Inflammatory macrophage treated with lipopolysaccharide for 4 hours (primary cell): ENCODE measurements at regions not wholly inside any gene's neighbourhood (a gene's known extent, or its start where the extent isn't known, plus 50 kb on each side); places are given as distances from the start of the nearest gene placed in this dataset.

Source experiments
- DNase-seq: peaks from one replicate; pipeline ENCODE4 v3.0.0-alpha.2; 2020

DNA sequence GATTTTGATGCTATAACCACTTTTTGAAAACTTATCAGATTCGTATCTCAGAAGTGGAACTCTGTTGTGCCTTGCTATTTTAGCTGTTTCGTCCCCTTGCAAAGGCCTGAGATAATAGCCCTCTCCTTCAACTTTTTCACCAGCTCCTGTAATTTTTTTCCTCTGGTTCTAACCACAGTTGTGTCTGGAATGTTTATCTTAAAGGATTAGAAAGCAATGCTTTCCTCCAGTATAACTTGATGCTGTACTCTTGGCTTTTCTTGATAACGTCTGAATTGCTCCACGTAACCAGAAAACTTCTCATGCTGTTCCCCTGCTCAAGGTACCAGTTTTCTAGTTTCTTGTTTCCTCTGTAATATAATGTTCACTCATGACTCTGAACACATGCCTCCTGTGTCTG lies 209.4 kb downstream of the DTWD2 start:
- no peak for DNase-seq

DNA sequence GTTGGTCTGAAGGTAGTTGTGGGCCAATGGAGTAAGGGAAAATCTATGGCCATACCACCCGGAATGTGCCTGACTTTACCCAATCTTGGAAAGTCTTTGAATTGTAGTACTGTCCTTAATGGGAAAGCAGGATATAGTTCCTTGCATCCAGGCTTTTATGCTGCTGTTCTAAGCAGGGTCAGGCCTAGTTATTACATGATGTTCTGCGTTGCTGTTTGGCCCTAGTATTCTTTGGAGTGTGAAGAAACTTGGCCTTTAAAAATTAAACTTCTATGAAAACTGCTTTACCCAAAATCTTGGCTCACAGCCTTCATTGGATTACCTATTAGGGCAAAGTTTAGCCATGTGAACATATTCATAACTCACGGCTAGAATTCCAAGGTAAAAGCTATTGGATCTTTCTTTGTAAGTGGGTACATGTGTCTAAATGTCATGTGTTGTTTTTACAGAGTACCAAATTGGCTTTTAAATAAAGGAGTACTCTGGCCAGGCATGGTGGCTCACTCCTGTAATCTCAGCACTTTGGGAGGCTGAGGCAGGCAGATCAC lies 211.1 kb downstream of the DTWD2 start:
- no peak for DNase-seq

DNA sequence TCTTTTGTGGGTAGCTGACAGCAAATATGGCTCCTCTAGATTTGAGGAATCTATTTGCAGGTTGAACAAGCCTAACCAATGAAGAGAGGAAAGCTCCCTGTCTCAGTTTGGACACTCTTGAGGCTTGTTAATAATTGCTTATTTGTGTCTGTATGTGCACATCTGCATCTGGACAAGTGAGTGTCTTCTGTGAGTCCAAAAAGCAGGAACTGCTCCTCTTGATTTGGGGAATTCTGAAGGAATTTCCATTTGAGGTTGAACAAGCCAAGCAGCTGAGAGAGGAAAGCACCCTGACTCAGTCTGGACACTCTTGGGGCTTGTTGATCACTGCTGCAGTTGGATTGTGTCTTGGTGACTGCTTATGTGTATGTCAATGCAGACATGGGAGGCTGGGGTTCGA lies 211.6 kb downstream of the DTWD2 start:
- peak; percentile 6 for DNase-seq

DNA sequence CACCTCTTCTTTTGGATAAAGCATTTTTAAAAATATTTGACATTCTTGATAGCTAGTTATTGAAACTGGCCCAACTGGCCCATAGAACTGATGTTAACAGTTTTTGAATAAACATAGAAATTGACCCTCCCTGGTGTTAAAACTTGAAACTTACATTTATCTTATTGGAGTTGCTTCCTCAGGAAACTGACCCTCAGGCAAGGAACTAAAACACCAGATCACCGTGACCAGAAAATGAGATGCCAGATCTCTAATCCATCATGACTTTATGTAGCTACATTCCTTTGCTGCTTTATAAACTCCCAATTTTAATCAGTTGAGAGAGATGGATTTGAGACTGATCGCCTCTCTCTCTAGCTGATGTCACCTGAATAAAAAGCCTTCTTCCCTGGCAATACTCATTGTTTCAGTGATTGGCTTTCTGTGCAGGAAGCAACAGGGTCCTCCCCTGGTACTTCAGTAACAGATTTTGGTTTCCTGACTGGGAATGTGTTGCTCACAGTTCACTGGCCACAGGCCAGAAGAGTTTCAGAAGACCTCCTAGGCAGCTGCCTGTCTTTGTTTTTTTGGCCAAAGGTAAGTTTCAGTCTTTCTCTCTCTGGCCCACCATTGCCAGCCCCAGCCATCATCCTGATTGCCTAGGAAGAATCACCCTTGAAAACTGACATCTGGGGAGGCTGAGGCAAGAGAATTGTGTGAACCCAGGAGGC lies 212.4 kb downstream of the DTWD2 start:
- no peak for DNase-seq

DNA sequence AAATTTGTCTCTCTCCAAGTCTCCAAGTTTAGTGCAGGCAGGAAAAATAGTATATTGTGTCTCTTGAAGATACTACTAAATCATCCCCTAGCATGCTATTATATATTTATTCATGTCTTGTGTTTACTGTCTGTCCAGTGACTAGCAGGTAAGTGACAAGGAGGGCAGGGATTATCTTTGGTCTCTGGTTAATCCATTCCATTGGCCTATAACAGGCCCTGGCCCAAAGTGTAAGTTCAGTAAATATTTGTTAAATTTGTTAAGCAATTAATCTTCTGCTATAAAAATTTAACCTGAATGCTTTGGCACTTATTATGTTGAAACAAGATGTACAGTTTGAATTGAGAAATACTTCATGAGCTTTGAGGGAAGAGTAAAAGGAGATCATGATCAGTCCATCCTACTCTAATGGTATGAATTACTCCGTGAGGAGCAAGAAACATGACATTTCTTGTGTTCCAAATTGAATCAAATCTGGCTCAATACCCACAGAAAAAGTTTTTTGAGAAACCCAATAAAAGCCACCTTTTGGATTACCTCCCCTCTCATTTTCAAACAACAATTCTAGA lies 219.7 kb downstream of the DTWD2 start:
- DNase-seq: no peak

DNA sequence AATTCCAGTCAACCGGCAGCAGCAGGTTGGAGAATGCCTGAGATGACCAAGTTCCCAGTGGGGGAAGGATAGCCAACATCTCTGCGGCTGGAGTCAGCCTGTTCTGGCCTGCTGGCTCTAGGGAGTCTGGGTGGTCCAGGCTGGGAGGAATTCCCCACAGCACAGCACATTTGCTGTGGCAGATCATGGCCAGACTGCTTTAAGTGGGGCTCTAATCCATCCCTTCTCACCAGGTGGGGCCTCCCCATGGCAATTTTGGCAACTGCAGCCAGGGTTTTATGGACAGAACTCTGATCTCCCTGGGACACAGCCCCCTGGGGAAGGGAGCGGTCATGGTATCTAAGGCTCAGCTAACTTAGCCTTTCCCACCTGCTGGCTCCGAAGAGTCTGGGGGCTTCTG lies 226.1 kb downstream of the DTWD2 start:
- no peak for DNase-seq

DNA sequence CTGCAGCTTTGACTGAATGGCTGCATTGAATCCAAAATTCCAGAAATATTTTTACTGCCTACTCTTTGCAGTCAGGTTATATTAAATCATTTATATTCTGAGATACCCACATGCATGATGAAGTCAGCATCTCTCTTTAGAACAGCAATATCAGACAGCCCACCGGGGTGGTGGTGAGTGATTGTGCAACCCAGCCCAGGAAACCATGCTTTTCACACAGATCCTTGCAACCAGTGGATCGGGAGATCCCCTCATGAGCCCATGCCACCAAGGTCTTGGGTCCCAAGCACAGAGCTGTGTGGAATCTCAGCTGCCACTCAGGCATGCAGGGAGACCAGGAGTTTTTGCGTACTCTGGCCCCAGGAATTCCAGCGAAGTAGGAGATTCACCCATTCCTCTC lies 226.5 kb downstream of the DTWD2 start:
- DNase-seq: no peak

DNA sequence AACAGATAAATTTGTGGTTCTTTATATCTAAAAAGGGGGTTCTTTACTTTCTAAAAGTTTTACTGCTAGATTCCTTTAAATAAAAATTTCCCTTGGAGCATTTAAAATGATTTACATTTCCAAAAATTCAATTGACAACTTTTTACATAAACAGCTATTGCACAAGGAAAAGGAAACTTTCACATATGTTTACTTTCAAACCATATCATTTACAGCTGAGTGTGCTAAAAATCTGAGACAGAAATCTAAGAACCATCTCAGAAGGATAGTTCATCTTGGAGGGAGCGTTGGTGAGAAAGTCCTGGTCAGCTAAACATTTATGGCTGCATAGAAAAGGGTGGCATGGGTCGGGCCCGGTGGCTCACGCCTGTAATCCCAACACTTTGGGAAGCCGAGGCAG lies 235.4 kb downstream of the DTWD2 start:
- DNase-seq: no peak

DNA sequence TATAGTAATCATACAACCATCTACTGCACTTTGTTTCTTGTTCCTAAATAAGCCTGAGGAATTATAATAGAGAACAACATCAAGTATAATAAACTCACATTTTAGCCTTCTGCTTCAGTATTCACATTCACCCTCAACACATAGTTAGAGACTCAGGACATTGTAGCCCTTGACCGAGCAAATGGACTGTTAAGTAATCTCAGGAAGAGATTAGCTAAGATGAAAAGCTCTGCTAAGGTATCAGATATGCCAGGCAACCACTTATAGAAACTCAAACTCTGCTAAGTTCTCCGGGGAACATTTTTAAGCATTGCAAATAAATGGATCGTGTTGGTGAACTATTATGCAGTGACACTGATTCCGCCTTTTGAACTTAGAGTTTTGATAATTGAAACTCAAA lies 252.0 kb downstream of the DTWD2 start:
- no peak for DNase-seq

DNA sequence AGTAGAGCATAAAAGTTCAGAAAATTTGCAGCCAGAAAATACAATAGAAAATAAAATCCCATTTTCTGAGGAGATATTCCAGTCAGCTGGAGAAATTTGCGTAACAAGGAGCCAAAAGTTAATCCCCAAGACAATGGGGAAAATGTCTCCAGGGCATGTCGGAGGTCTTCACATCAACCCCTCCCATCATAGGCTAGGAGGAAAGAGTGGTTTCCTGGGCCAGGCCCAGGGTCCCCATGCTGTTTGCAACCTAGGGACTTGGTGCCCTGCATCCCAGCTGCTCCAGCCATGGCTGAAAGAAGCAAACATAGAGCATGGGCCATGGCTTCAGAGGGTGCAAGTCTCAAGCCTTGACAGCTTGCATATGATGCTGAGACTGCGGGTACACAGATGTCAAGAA lies 255.0 kb downstream of the DTWD2 start:
- DNase-seq: no peak

DNA sequence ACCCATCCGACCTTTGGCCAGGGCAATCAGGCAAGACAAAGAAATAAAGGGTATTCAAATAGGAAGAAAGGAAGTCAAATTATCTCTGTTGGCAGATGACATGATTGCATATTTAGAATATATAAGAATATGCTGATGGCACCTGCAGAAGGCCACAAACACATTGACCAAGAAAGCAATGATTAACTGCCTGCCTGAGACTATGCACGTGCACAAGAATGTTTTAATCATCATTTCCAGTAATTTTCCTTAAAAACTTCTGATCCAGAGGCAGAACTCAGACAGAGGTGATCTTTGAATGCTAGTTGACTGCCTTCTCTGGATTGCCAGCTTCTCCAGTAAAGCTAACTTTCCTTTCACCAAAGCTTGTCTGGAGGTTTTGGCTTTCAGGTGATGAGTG lies 260.2 kb downstream of the DTWD2 start:
- DNase-seq: no peak

DNA sequence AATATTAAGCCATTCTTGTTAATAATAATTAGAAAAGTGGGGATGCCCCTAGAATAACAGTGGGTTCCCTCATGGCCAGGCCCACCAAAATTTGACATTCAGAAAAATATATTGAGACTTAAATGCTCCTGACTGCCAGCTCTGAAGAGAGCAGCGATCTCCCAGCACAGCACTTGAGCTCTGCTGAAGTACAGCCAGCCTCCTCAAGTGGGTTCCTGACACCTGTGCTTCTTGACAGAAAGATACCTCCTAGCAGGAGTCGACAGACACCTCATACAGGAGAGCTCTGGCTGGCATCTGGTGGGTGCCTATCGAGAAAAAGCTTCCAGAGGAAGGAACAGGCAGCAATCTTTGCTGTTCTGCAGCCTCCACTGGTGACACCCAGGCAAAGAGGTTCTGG lies 261.5 kb downstream of the DTWD2 start:
- DNase-seq: no peak

DNA sequence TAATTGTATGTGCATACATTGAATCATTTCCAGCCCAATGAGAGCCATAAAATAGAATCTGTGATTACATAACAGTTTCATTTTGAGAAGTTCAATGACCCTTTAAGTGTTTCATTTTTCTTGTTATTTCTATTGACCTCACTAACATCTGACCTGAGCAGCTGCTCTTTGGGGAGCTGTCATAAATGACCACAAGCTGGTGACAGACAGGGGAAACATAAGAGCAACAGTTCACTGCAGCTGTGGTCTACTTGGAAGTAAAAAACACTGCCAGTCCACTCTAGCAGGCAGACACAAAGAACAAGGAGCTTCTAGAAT lies 265.4 kb downstream of the DTWD2 start:
- no peak for DNase-seq

DNA sequence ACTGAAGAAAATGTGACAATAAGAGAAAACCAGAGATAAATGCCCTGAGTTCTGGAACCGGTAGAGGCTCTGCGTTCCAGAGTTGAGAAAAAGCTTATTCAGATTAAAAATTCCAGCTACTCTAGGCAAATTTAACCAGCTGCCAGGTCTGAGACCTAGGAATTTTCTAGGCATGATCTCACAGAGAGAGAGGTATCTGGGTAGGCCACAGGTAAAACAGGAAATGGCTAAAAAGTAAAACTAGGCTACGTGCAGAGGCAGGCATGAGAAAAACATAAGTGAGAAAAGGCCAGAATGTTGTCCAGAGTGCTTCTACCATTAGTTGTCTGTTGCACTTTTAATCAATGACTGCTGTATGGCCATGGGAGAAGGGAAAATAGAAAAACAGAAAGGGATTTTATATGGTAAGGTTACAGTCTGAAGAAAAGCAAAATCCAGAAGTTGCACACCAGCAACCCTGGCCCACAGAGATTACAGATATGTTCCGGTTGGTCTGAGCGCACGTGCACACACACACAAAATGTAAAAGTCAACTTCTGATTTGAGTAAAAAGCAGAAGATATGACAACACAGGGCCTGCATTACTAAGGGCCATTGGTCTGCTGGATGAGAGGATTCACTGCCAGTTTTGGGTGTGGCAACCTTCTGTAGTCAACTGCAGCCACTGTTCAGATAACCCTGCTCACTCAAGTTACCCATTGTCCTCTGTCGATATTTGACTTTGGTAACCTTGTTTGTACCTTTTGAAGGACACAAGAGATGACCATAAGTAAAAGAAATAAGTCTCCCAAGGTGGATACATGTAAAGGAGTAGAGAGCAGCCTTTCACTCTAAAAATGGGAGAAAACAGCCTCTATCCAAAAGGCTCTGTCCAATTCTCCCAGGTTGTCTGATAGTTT lies 266.0 kb downstream of the DTWD2 start:
- DNase-seq: no peak

DNA sequence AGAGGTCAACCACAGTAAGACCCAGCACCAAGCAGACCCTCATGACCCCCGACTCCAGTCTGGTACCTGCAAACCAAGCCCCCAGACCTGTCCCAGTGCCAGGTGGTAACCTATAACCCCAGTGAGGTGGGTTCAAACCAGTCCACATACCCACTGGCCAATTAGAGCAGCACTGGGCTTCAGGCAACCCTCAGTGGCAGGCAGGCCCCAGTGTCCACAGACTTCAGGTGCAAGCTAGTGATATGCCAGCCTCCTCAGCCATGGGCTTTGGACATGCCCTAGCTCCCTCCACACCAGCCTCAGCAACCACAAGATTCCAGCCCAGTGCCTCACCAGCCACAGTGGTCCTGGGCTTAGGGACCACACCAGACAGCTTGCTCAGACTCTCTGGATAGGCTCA lies 276.6 kb downstream of the DTWD2 start:
- DNase-seq: no peak

DNA sequence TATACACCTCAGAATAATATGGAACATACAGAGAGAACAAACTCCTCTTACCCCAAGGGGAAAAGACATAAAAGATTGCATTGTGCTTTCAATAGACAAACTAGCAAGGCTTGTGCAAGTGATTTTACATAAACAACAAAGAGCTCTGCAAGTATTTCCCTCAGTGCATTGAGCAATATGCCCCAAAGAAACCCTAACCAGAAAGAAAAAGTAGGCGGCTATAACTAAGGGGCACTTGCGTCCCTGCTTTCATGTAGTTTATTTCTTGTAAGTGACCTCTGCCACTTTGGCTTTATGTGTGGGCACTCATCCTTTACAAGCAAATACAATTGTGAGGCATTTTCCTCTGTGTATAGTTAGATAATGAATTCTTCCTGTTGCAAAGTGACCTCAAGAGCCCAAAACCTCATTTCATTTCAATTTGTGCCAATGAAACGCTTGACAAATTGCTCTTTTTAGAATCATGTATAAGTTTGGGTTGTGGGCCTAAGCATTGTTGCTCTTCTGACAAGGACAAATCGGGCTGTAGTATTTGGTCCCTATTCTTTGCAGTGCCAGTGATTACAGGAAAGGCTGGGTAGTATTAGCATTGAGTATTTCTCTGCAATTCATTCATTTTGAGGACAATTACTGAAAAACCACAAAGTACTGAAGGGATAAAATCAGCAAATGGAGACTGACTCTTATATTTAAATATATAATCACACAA lies 282.2 kb downstream of the DTWD2 start:
- no peak for DNase-seq

DNA sequence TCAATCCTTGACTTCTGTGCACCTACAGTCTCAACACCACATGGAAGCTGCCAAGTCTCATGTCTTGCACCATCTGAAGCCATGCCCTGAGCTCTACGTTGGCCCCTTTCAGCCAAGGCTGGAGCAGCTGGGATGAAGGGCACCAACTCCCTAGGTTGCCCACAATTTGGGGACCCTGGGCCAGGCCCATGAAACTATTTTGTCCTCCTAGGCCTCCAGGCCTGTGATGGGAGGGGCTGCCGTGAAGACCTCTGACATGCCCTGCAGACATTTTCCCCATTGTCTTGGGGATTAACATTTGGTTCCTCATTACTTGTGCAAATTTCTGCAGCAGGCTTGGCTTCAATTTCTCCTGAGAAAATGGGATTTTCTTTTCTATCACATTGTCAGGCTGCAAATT lies 285.1 kb downstream of the DTWD2 start:
- no peak for DNase-seq

DNA sequence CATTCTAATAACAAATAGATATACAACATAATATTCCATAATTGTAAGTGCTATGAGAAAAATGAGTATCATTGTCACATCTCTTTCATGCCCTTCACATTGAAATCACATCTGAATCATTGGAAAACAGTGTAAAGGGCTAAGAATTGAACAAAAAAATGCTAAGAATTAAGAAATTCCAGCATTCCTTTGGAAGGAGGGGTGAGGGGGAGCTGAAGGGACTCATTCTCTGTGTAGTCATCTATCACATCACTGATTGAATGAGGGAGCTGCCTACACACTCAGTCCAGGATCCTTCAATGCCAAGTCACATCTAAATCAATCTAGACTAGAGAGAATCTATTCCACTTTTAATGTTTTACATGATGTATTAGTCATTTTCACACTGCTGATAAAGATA lies 286.6 kb downstream of the DTWD2 start:
- no peak for DNase-seq

DNA sequence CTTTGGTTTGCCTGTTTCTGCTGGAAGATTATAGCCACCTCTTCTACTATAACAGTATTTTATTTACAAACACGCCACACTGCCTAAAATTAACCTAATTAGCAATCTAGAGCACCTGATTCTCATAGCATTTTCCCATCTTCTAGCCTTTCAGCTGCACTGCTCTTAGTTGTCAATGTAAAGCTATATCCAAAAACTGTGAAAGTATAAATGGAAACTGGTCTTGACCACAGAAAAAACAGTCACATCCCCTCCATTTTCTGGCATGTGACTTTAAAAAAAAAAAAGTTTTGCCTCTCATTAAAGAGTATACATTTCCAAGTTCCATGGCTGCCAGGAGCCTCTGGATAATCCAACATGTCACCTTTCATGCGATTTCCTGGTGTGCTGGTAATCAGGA lies 287.8 kb downstream of the DTWD2 start:
- no peak for DNase-seq

DNA sequence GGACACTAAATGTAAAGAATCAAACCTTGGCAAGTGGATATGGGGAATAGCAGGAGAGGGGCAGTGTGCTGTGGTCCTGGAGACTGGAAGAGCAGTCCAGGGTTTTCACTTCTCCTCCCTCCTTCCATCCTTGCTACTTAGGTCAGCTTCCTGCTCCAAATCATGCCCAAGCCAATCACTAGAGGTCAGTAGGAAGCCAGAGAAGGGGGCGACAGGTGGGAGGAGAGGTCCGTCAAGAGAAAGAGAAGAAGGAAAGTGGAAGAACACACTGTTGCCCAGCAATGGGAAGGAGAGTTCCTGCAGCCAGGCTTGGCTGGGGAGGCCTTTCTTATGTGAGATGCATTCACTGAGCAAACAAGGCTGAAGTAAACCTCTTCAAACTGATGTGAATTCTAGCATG lies 289.6 kb downstream of the DTWD2 start:
- DNase-seq: no peak

DNA sequence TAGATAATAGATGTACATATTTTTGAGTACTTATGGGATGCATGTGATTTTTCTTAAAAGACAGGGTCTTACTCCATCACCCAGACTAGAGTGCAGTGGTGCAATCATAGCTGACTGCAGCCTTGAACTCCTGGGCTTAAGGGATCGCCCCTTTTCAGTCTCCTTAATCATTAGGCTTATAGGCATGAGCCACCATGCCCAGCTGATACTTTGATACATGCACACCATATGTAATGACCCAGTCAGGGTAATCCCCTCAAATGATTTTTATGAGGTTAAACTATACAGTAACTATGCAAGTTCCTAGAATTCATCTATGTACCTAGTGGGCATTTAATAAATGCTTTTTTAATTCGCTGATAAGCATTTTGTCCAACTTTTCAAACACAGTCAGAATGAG lies 292.3 kb downstream of the DTWD2 start:
- DNase-seq: no peak

DNA sequence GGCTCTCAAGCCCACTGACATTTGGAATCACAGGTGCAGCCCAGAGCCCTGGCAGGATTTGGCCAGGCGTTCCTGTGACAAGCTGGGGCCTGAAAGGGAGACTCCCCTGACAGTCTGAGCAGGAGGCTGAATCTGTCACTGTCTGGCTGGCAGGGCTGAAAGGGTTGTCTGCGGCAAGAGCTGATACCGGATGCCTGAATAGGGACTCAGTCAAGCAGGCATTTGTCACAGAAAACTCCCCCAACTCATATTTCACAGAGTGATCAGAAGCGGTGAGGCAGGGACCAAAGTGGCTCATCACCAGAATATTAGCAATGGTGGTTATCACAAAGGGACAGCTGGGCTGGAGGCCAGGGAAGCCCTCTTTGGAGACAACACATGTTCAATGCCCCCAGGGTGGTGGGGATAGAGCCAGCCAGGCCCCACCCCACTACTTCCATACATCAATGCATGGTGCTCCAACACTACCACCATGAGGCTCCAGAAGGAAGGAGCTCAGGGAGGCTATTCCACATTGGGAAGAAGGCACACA lies 295.5 kb downstream of the DTWD2 start:
- DNase-seq: no peak
